Keratinocyte (primary cell): ENCODE measurements at regions not wholly inside any gene's neighbourhood (a gene's known extent, or its start where the extent isn't known, plus 50 kb on each side); places are given as distances from the start of the nearest gene placed in this dataset.

Experiments used
- DNase-seq: peaks from one replicate; pipeline ENCODE4 v3.0.0-alpha.2; 2011; ENCODE audit warnings: low read depth, missing footprints, low spot score
- FAIRE-seq: peaks from 2 replicates; lab custom pipeline; 2011; peaks lifted over from hg19 to GRCh38; lab: Jason Lieb, UNC
- H2AFZ ChIP-seq: 2 replicates; pipeline ENCODE4 v1.6.0; 2012; ENCODE audit warnings: low read length, control low read depth, inconsistent platforms; ENCODE audit not compliant: control insufficient read depth
- H3K27ac ChIP-seq: 2 replicates; pipeline ENCODE4 v1.5.1; 2011; ENCODE audit warnings: low read length; ENCODE audit not compliant: control insufficient read depth, insufficient read depth
- H3K27me3 ChIP-seq: 3 replicates; pipeline ENCODE4 v1.6.0; 2011; ENCODE audit warnings: low read length; ENCODE audit not compliant: control insufficient read depth, insufficient read depth; ENCODE audit errors: extremely low read depth
- H3K36me3 ChIP-seq, 2 experiments: 2 replicates in 1 of 2; 3 replicates in 1 of 2; pipeline ENCODE4 v1.5.1; 2011; ENCODE audit warnings: low read length in 2 of 2, mild to moderate bottlenecking in 1 of 2; ENCODE audit not compliant: control insufficient read depth in 2 of 2, insufficient read depth in 2 of 2; ENCODE audit errors: extremely low read depth in 1 of 2
- H3K4me1 ChIP-seq: 3 replicates; pipeline ENCODE4 v1.5.1; 2011; ENCODE audit warnings: low read length; ENCODE audit not compliant: control insufficient read depth, insufficient read depth; ENCODE audit errors: extremely low read depth
- H3K4me2 ChIP-seq: 3 replicates; pipeline ENCODE4 v1.6.0; 2011; ENCODE audit warnings: low read depth, low read length; ENCODE audit not compliant: control insufficient read depth, insufficient read depth; ENCODE audit errors: extremely low read depth
- H3K4me3 ChIP-seq, 3 experiments: fragments of 200-600 bp in 1 of 3; sonication (generic) in 1 of 3; 2 replicates in 2 of 3; 3 replicates in 1 of 3; pipeline ENCODE4 v1.5.1; 2011 to 2016; ENCODE audit warnings: low read length in 3 of 3, mild to moderate bottlenecking in 3 of 3, control low read depth in 2 of 3, inconsistent platforms in 1 of 3, low read depth in 1 of 3, mixed read lengths in 1 of 3, mixed run types in 1 of 3, moderate library complexity in 1 of 3; ENCODE audit not compliant: control insufficient read depth in 2 of 3, insufficient read depth in 2 of 3; ENCODE audit errors: extremely low read depth in 1 of 3
- H3K79me2 ChIP-seq: 2 replicates; pipeline ENCODE4 v1.6.0; 2012; ENCODE audit warnings: low read length; ENCODE audit not compliant: control insufficient read depth, insufficient read depth
- H3K9ac ChIP-seq: 3 replicates; pipeline ENCODE4 v1.6.0; 2011; ENCODE audit warnings: low read length; ENCODE audit not compliant: control insufficient read depth, insufficient read depth; ENCODE audit errors: extremely low read depth
- H3K9me1 ChIP-seq: 3 replicates; pipeline ENCODE4 v1.6.0; 2011; ENCODE audit warnings: low read length; ENCODE audit not compliant: control insufficient read depth, insufficient read depth; ENCODE audit errors: extremely low read depth
- H3K9me3 ChIP-seq: 2 replicates; pipeline ENCODE4 v1.5.1; 2012; ENCODE audit warnings: low read depth, low read length; ENCODE audit not compliant: control insufficient read depth
- H4K20me1 ChIP-seq: 3 replicates; pipeline ENCODE4 v1.6.0; 2011; ENCODE audit warnings: low read length; ENCODE audit not compliant: control insufficient read depth, insufficient read depth; ENCODE audit errors: extremely low read depth
- EZH2 ChIP-seq: IDR thresholded peaks from one replicate; pipeline ENCODE4 v1.6.1; 2012; ENCODE audit warnings: inconsistent platforms, mild to moderate bottlenecking, low read length, moderate library complexity
- dilution Hi-C: fragments of 300-500 bp; cut with MboI; formaldehyde crosslinking; loops from one replicate; pipeline ENCODE4 v1.7.0; 2020; ENCODE audit warnings: low sequenced_read_pairs; ENCODE audit not compliant: extremely low pct_ligation_motif_present
- TF ChIP-seq, protein P1 (sequence below), 3 experiments: IDR thresholded peaks in 1 of 3; conservative IDR thresholded peaks in 1 of 3; optimal IDR thresholded peaks in 1 of 3; 2 replicates in 2 of 3; 3 replicates in 1 of 3; pipeline versions ENCODE3 to v1.5.1; 2011; ENCODE audit warnings: low read length in 3 of 3, mild to moderate bottlenecking in 3 of 3, moderate library complexity in 2 of 3, control low read depth in 1 of 3, inconsistent platforms in 1 of 3; ENCODE audit not compliant: insufficient read depth in 2 of 3; ENCODE audit errors: extremely low read depth in 1 of 3

DNA sequence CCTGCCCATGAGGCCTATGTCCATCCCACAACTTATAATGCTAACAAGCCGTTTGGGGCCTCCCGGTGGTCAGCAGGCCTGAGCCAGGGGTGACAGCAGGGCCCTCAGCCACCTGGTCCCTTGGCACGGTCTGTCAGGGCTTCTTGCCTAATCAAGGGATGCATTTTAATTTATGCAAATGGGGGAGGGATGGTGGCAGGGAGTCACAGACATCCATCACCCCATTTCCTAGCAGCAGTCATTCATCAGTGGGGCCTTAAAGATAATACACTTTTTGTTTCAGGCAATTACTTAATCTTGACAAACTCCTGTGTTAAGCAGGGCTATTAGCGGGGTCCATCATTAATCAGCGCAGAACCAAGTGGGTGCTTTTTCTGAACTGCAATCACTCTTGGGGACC lies 174.5 kb downstream of the GLI2 start:
- TF ChIP-seq, protein P1, sequence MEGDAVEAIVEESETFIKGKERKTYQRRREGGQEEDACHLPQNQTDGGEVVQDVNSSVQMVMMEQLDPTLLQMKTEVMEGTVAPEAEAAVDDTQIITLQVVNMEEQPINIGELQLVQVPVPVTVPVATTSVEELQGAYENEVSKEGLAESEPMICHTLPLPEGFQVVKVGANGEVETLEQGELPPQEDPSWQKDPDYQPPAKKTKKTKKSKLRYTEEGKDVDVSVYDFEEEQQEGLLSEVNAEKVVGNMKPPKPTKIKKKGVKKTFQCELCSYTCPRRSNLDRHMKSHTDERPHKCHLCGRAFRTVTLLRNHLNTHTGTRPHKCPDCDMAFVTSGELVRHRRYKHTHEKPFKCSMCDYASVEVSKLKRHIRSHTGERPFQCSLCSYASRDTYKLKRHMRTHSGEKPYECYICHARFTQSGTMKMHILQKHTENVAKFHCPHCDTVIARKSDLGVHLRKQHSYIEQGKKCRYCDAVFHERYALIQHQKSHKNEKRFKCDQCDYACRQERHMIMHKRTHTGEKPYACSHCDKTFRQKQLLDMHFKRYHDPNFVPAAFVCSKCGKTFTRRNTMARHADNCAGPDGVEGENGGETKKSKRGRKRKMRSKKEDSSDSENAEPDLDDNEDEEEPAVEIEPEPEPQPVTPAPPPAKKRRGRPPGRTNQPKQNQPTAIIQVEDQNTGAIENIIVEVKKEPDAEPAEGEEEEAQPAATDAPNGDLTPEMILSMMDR (optimal IDR thresholded peaks at IDR 0.05 in 1 of 3, IDR thresholded peaks at IDR 0.05 in 1 of 3, conservative IDR thresholded peaks at IDR 0.05 in 1 of 3; ENCODE audit: extremely low read depth in 1 of 3, insufficient read depth in 2 of 3, low read length in 3 of 3) = no peak
- no peak for TF ChIP-seq EZH2
- Histone ChIP-seq H3K9me1 (no peaks in the 10 kb centered on the region), H3K79me2 (no peaks in the 10 kb centered on the region), H3K9ac (no peak overlapping the region), H3K4me2 (no peak overlapping the region), H3K9me3 (no peaks in the 10 kb centered on the region), H2AFZ (no peak overlapping the region), H3K27ac (no peak overlapping the region), H4K20me1 (no peaks in the 10 kb centered on the region), H3K4me3 (no peak overlapping the region), H3K4me1 (peaks cover 14% of the 10 kb centered on the region), H3K36me3 (no peaks in the 10 kb centered on the region), H3K27me3 (peaks cover 3% of the 10 kb centered on the region)
- FAIRE-seq = no peak
- DNase-seq = no peak
- dilution Hi-C loops = no loop called here

- no peak overlapping the region for H3K9ac ChIP-seq
- no peaks in the 10 kb centered on the region for H3K9me3 ChIP-seq
- TF ChIP-seq, protein P1 (optimal IDR thresholded peaks at IDR 0.05 in 1 of 3, IDR thresholded peaks at IDR 0.05 in 1 of 3, conservative IDR thresholded peaks at IDR 0.05 in 1 of 3; ENCODE audit: extremely low read depth in 1 of 3, insufficient read depth in 2 of 3, low read length in 3 of 3) = no peak
- no peak for TF ChIP-seq EZH2
- no peak for FAIRE-seq
- no peak for DNase-seq
- peaks cover 20% of the 10 kb centered on the region for H3K4me1 ChIP-seq
- no peak overlapping the region for H3K4me2 ChIP-seq
- H3K27ac ChIP-seq = no peak overlapping the region
- H4K20me1 ChIP-seq = no peaks in the 10 kb centered on the region
- no peaks in the 10 kb centered on the region for H3K9me1 ChIP-seq
- no peak overlapping the region for H3K4me3 ChIP-seq
- H3K79me2 ChIP-seq = no peaks in the 10 kb centered on the region
- H3K27me3 ChIP-seq = no peaks in the 10 kb centered on the region
- H2AFZ ChIP-seq = no peak overlapping the region
- no peaks in the 10 kb centered on the region for H3K36me3 ChIP-seq
- dilution Hi-C loops = no loop called here
Observed at GRCh38 chr2:120910956-120911951, 175.6 kb downstream of the GLI2 start.
